ENCODE measurements at regions not wholly inside any gene's neighbourhood (a gene's known extent, or its start where the extent isn't known, plus 50 kb on each side); places are given as distances from the start of the nearest gene placed in this dataset.

DNA sequence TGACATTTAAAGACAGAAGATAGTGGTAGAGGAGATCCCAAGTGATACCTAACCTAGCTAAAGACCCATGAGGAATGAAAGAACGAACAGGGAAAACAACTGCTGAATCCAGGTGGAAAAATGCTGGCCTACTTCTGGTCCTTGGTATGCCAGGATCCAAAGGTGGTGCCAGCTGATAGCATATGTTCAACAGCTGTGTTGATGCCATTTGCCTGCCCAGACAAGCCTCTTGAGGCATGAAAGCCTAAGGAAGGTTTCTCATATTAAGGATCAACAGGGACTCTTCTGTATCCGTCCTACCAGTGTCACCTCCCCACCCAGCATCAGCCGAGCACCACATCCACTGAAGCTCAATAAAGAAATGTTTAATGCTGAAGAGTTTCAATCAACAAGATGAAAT is 225.7 kb upstream of the DMRT1 start:
- no peaks in the 10 kb centered on the region for H3K9me3 ChIP-seq (ENCODE audit: low read depth, low read length)
- no peak overlapping the region for H3K4me3 ChIP-seq (ENCODE audit: insufficient read depth, low read length)
- no peak overlapping the region for H3K4me2 ChIP-seq (ENCODE audit: insufficient read depth, low read length)
- TF ChIP-seq, protein P1, sequence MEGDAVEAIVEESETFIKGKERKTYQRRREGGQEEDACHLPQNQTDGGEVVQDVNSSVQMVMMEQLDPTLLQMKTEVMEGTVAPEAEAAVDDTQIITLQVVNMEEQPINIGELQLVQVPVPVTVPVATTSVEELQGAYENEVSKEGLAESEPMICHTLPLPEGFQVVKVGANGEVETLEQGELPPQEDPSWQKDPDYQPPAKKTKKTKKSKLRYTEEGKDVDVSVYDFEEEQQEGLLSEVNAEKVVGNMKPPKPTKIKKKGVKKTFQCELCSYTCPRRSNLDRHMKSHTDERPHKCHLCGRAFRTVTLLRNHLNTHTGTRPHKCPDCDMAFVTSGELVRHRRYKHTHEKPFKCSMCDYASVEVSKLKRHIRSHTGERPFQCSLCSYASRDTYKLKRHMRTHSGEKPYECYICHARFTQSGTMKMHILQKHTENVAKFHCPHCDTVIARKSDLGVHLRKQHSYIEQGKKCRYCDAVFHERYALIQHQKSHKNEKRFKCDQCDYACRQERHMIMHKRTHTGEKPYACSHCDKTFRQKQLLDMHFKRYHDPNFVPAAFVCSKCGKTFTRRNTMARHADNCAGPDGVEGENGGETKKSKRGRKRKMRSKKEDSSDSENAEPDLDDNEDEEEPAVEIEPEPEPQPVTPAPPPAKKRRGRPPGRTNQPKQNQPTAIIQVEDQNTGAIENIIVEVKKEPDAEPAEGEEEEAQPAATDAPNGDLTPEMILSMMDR (IDR thresholded peaks at IDR 0.05; ENCODE audit: extremely low read depth, low read depth, low read length): no peak
- H3K27me3 ChIP-seq (ENCODE audit: insufficient read depth, low read length): peaks cover under 1% of the 10 kb centered on the region
- no peaks in the 10 kb centered on the region for H3K79me2 ChIP-seq (ENCODE audit: insufficient read depth, low read length)
- H3K4me1 ChIP-seq (ENCODE audit: insufficient read depth, low read length): peaks cover 27% of the 10 kb centered on the region
- no peak for DNase-seq (ENCODE audit: insufficient read length, low spot score, missing footprints)
- H2AFZ ChIP-seq (ENCODE audit: low read length): no peak overlapping the region
- H3K36me3 ChIP-seq (ENCODE audit: insufficient read depth, low read length): no peaks in the 10 kb centered on the region
- no peak overlapping the region for H3K27ac ChIP-seq (ENCODE audit: low read depth, low read length)
- H4K20me1 ChIP-seq (ENCODE audit: insufficient read depth, low read length): no peaks in the 10 kb centered on the region

DNA sequence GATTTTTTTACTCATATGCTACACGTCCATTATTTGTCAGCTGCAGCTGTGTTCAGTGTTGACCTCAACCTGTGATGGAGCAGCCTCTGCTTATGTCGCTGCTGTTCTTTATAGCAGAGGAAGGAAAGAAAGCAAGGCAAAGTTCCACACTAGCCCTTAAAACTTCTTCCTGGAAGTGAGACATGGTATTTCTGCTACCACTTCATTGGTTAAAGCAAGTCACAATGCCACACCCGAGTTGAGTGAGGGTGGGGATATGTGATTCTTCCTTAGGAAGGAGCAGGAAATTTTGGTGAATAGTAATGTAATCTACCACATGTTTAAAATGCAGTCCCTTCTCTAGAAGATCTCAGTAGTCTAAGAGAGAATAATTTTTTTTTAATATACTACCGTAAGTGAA is 224.8 kb upstream of the DMRT1 start:
- Histone ChIP-seq H3K27ac (ENCODE audit: low read depth, low read length) (no peak overlapping the region), H3K36me3 (ENCODE audit: insufficient read depth, low read length) (no peaks in the 10 kb centered on the region), H4K20me1 (ENCODE audit: insufficient read depth, low read length) (no peaks in the 10 kb centered on the region), H3K79me2 (ENCODE audit: insufficient read depth, low read length) (no peaks in the 10 kb centered on the region), H3K9me3 (ENCODE audit: low read depth, low read length) (no peaks in the 10 kb centered on the region), H3K4me1 (ENCODE audit: insufficient read depth, low read length) (peaks cover 27% of the 10 kb centered on the region), H3K27me3 (ENCODE audit: insufficient read depth, low read length) (no peaks in the 10 kb centered on the region), H3K4me3 (ENCODE audit: insufficient read depth, low read length) (no peak overlapping the region), H3K4me2 (ENCODE audit: insufficient read depth, low read length) (no peak overlapping the region), H2AFZ (ENCODE audit: low read length) (no peak overlapping the region)
- no peak for DNase-seq (ENCODE audit: insufficient read length, low spot score, missing footprints)
- TF ChIP-seq, protein P1 (IDR thresholded peaks at IDR 0.05; ENCODE audit: extremely low read depth, low read depth, low read length): no peak

DNA sequence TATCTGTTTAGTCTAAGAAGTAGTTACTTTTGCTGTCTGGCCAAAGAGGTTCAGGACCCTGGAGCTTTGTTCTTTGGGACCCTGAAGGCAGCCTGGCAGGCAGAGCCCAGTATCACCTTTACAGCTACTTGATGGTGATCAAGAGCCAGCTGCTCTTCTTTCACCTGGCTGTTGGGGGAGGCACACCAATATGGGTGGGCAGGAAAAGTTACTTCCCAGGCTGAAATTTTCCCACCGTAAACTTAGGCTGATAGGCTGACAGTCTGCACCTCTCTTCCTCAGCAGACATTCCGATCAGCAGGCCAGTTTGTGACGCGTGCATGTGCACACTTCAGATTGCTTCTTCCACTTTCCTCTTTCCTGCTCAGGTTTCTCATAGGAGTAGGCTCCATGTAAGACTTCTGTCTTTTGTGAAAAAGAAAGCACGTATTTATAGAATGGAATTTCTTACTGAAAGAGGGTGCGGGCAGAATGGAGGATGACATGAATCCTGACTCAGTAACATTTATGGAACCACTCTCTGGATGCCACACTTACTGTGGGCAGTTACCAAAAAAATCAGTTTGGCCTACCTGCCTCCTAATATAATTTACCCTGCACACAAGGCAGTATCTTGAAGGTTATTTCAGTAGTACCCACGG is 223.9 kb upstream of the DMRT1 start:
- Histone ChIP-seq H3K36me3 (ENCODE audit: insufficient read depth, low read length) (no peaks in the 10 kb centered on the region), H4K20me1 (ENCODE audit: insufficient read depth, low read length) (no peaks in the 10 kb centered on the region), H3K79me2 (ENCODE audit: insufficient read depth, low read length) (no peaks in the 10 kb centered on the region), H3K9me3 (ENCODE audit: low read depth, low read length) (no peaks in the 10 kb centered on the region), H3K27ac (ENCODE audit: low read depth, low read length) (peak overlapping the region; percentile 82), H3K4me1 (ENCODE audit: insufficient read depth, low read length) (peaks cover 27% of the 10 kb centered on the region), H2AFZ (ENCODE audit: low read length) (no peak overlapping the region), H3K27me3 (ENCODE audit: insufficient read depth, low read length) (no peaks in the 10 kb centered on the region), H3K4me2 (ENCODE audit: insufficient read depth, low read length) (no peak overlapping the region), H3K4me3 (ENCODE audit: insufficient read depth, low read length) (no peak overlapping the region)
- no peak for DNase-seq (ENCODE audit: insufficient read length, low spot score, missing footprints)
- TF ChIP-seq, protein P1 (IDR thresholded peaks at IDR 0.05; ENCODE audit: extremely low read depth, low read depth, low read length): no peak

DNA sequence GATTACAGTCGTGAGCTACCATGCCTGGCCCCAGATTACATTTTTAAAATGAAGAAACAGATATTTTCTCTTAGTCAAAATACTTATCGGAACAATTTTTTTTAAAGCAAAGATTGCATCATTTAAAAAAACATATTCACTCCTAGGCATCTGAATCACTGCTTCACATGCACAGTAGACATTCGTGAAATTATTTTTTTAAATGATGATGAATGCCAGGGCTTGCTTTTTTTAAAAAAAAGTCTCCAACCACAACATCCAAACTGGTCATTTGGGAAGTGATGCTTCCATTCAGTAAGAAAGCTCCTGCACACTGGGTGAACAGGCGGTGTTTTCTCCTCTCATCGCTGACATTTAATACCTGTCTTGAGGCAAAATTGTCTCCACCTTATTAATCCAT is 223.0 kb upstream of the DMRT1 start:
- no peaks in the 10 kb centered on the region for H4K20me1 ChIP-seq (ENCODE audit: insufficient read depth, low read length)
- DNase-seq (ENCODE audit: insufficient read length, low spot score, missing footprints): no peak
- H3K27ac ChIP-seq (ENCODE audit: low read depth, low read length): peak overlapping the region; percentile 82
- no peaks in the 10 kb centered on the region for H3K27me3 ChIP-seq (ENCODE audit: insufficient read depth, low read length)
- TF ChIP-seq, protein P1 (IDR thresholded peaks at IDR 0.05; ENCODE audit: extremely low read depth, low read depth, low read length): no peak
- H3K4me2 ChIP-seq (ENCODE audit: insufficient read depth, low read length): peak overlapping the region; percentile 60
- no peaks in the 10 kb centered on the region for H3K79me2 ChIP-seq (ENCODE audit: insufficient read depth, low read length)
- no peak overlapping the region for H2AFZ ChIP-seq (ENCODE audit: low read length)
- H3K36me3 ChIP-seq (ENCODE audit: insufficient read depth, low read length): no peaks in the 10 kb centered on the region
- no peaks in the 10 kb centered on the region for H3K9me3 ChIP-seq (ENCODE audit: low read depth, low read length)
- H3K4me3 ChIP-seq (ENCODE audit: insufficient read depth, low read length): no peak overlapping the region
- H3K4me1 ChIP-seq (ENCODE audit: insufficient read depth, low read length): peaks cover 27% of the 10 kb centered on the region
